WI38 (cell line): ENCODE measurements at regions not wholly inside any gene's neighbourhood (a gene's known extent, or its start where the extent isn't known, plus 50 kb on each side); places are given as distances from the start of the nearest gene placed in this dataset.

Experiments
- H3K4me3 ChIP-seq: 2 replicates; pipeline ENCODE4 v1.5.1; 2011; ENCODE audit warnings: low read depth, mild to moderate bottlenecking, control low read depth, low read length
- TF ChIP-seq, protein P1 (sequence below): IDR thresholded peaks from 2 replicates; pipeline ENCODE4 v1.5.1; 2012; ENCODE audit warnings: low read depth, mild to moderate bottlenecking, control low read depth, low read length

DNA sequence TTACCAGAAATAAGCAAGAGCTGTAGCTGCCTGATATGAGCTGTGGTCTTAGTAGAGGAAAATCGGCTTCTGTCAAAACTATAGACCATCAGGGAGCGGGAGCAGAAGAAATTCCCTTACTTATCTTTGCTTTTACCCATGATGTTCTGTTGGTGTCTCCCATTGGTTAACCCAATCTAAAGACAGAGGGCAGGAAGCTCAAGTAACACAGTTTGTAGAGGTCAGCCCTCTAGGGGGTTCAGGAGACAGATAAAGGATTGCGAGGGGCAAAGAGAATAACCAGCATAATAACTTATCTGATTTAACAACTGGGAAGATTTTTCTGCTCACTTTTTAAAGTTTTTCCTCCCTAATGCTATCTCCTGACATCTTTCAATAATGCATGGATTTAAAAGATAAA lies 142.4 kb downstream of the NTMT2 start:
- TF ChIP-seq, protein P1, sequence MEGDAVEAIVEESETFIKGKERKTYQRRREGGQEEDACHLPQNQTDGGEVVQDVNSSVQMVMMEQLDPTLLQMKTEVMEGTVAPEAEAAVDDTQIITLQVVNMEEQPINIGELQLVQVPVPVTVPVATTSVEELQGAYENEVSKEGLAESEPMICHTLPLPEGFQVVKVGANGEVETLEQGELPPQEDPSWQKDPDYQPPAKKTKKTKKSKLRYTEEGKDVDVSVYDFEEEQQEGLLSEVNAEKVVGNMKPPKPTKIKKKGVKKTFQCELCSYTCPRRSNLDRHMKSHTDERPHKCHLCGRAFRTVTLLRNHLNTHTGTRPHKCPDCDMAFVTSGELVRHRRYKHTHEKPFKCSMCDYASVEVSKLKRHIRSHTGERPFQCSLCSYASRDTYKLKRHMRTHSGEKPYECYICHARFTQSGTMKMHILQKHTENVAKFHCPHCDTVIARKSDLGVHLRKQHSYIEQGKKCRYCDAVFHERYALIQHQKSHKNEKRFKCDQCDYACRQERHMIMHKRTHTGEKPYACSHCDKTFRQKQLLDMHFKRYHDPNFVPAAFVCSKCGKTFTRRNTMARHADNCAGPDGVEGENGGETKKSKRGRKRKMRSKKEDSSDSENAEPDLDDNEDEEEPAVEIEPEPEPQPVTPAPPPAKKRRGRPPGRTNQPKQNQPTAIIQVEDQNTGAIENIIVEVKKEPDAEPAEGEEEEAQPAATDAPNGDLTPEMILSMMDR, result no peak
- no peak overlapping the region for H3K4me3 ChIP-seq

DNA sequence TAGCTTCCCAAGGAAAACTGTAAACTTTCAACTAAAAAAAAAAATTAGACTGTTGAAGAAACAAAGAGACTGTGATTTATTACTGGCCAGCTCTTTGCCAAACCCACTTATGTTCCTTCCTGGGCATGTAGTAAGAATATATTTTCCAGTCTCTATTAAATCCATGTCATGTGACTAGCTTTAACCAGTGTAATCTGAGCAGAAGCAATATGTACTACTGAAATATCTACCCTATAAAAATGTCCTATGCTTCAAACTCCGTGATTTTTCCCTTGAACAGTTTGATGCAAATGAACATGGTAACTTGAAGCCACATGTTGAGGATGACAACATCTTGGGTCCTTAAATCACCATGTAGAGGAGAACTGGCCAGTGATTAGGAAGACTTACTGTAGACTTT lies 144.5 kb downstream of the NTMT2 start:
- H3K4me3 ChIP-seq, result no peak overlapping the region
- TF ChIP-seq, protein P1, result no peak

DNA sequence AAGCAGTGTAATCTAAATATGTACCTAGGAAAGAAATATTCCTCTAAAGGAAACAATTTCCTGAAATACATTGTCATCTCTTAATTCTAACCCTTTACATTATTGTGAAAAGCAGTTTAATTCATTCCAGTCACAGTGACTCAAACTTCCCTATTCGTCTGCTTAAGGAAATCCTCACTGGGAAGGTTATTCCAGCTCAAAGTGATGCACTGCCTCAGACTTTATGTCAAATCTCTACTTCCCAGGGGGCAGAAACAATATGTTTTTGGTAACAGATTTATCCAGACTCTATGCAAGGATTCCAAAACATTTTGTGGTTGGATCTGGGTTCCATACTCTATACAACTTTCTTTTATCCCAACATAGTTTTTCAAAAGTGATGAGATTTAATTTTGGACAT lies 145.2 kb downstream of the NTMT2 start:
- TF ChIP-seq, protein P1, result no peak
- H3K4me3 ChIP-seq, result no peak overlapping the region

DNA sequence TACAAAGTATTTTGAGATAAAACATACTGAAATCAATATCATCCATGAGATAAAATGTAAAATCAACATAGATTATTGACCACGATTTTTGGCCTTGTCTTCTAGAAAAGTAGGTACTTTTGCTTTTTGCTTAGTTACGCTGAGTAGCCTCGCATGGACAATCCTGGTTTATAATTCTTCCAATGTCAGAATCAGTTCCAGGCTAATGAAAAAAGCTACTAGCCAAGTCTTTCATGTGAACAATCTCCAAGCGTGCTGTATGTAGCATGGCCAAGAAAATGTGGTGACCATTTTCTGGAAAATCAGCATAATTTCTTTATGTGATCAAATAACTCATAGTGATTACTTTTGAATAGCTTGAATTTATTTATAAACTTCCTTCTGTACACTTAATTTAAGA lies 145.8 kb downstream of the NTMT2 start:
- H3K4me3 ChIP-seq, result no peak overlapping the region
- TF ChIP-seq, protein P1, result no peak

DNA sequence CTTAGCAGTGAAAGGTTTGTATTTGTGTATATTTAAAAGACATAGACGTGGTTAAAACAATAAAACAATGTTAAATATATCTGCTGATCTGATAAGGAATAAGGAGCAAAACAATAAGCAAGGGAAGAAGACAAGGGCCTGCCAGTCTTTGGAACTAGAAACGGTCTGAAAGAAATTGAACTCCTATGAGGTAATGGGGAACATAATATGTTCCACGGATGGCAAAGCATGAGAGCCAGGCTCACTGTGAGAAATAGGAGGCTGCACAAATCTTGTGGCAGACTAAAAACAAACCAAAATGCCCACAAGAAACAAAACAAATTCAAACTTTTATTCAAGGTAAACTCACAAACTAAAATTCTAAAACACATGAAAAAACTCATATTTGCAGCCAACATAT lies 150.5 kb downstream of the NTMT2 start:
- TF ChIP-seq, protein P1, result no peak
- no peak overlapping the region for H3K4me3 ChIP-seq

DNA sequence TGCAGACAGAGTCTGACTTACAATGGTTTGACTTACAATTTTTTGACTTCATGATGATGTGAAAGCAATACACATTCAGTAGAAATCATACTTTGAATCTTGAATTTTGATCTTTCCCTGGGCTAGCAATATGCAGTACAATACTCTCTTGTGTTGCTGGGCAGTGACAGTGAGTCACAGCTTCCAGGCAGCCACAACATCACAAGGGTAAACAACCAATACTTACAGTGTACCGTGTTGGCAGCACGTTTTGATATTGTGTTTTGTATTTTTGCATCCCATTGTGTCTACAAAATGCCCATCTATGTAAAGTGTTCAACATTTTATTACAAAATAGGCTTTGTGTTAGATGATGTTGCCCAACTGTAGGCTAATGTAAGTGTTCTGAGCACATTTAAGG lies 150.9 kb downstream of the NTMT2 start:
- TF ChIP-seq, protein P1, result no peak
- no peak overlapping the region for H3K4me3 ChIP-seq

DNA sequence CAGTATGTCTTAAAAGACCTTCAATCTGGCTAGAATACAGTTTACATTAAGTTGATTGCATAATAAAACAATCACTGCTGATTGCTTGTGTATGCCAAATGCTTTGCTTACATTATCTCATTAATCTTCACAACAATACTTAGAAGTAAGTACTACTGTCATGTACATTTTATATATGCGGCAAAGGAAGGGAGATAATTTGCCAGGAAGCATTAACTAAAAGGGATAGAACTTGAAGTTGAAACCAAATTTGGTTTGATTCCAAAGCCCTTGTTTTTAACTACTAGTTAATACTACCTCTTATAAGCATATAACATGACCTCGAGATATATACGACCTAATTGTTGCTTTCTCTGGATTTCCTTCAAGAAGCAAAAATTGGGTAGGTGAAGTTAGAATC lies 155.8 kb downstream of the NTMT2 start:
- no peak overlapping the region for H3K4me3 ChIP-seq
- TF ChIP-seq, protein P1, result no peak
